HEK293 (cell line): ENCODE measurements at regions not wholly inside any gene's neighbourhood (a gene's known extent, or its start where the extent isn't known, plus 50 kb on each side); places are given as distances from the start of the nearest gene placed in this dataset.

Experiments used
- CTCF ChIA-PET: fragments of 350-600 bp; formaldehyde crosslinking; extraction: SDS; loops from one replicate; lab custom pipeline; 2021; ENCODE audit warnings: antibody characterized with exemption; lab: Yijun Ruan, JAX
- POLR2A ChIA-PET: fragments of 300-600 bp; formaldehyde crosslinking; extraction: SDS; loops from one replicate; lab custom pipeline; 2020; ENCODE audit warnings: antibody characterized with exemption, inconsistent platforms; lab: Yijun Ruan, JAX
- H3K27ac ChIP-seq: fragments of 200-500 bp; sonication (Bioruptor generic); 2 replicates; pipeline ENCODE4 v1.5.1; 2014; ENCODE audit warnings: low read depth, low read length, control low read depth, inconsistent platforms; ENCODE audit errors: extremely low read depth
- H3K36me3 ChIP-seq, 2 experiments: fragments of 200-500 bp in 1 of 2; sonication (Bioruptor generic) in 1 of 2; 1 replicate in 1 of 2; 2 replicates in 1 of 2; pipeline ENCODE4 v1.5.1; 2014 to 2017; ENCODE audit warnings: inconsistent platforms in 2 of 2, low read length in 2 of 2; ENCODE audit not compliant: control insufficient read depth in 2 of 2, insufficient read depth in 1 of 2
- H3K4me1 ChIP-seq: fragments of 200-500 bp; sonication (Bioruptor generic); 2 replicates; pipeline ENCODE4 v1.5.1; 2014; ENCODE audit warnings: mild to moderate bottlenecking, low read length, inconsistent platforms; ENCODE audit not compliant: control insufficient read depth, insufficient read depth
- H3K4me3 ChIP-seq: 2 replicates; pipeline ENCODE4 v1.5.1; 2011; ENCODE audit warnings: low read depth, mild to moderate bottlenecking, control low read depth, low read length, moderate library complexity
- H3K9me3 ChIP-seq: fragments of 200-500 bp; sonication (Bioruptor generic); 2 replicates; pipeline ENCODE4 v1.5.1; 2014; ENCODE audit warnings: low read depth, low read length, inconsistent platforms; ENCODE audit not compliant: control insufficient read depth, insufficient read depth
- GLI4 ChIP-seq: fragments of 450-650 bp; formaldehyde crosslinking; IDR thresholded peaks from 2 replicates; pipeline ENCODE4 v1.5.1; 2016; ENCODE audit warnings: missing biosample characterization, missing genetic modification characterization
- KLF9 ChIP-seq: fragments of 450-650 bp; formaldehyde crosslinking; IDR thresholded peaks from 2 replicates; pipeline ENCODE4 v1.5.1; 2016; ENCODE audit warnings: missing biosample characterization, missing genetic modification characterization, low read depth
- MYNN ChIP-seq: fragments of 450-650 bp; formaldehyde crosslinking; IDR thresholded peaks from 2 replicates; pipeline ENCODE4 v1.5.1; 2016; ENCODE audit warnings: missing biosample characterization, missing genetic modification characterization, borderline replicate concordance
- ZBTB20 ChIP-seq: fragments of 450-650 bp; formaldehyde crosslinking; IDR thresholded peaks from 2 replicates; pipeline ENCODE4 v1.5.1; 2016; ENCODE audit warnings: missing biosample characterization, missing genetic modification characterization
- ZFP3 ChIP-seq: fragments of 450-650 bp; formaldehyde crosslinking; IDR thresholded peaks from 2 replicates; pipeline ENCODE4 v1.5.1; 2016; ENCODE audit warnings: low read depth, missing biosample characterization, missing genetic modification characterization
- ZNF112 ChIP-seq: fragments of 450-650 bp; formaldehyde crosslinking; IDR thresholded peaks from 2 replicates; pipeline ENCODE4 v1.5.0; 2017; ENCODE audit warnings: missing biosample characterization, missing genetic modification characterization
- ZNF174 ChIP-seq: fragments of 450-650 bp; formaldehyde crosslinking; IDR thresholded peaks from 2 replicates; pipeline ENCODE4 v1.5.0; 2017; ENCODE audit warnings: missing biosample characterization, mild to moderate bottlenecking, missing genetic modification characterization
- ZNF202 ChIP-seq: fragments of 450-650 bp; formaldehyde crosslinking; IDR thresholded peaks from 2 replicates; pipeline ENCODE4 v1.5.1; 2016; ENCODE audit warnings: missing biosample characterization, missing genetic modification characterization, borderline replicate concordance
- ZNF239 ChIP-seq: fragments of 450-650 bp; formaldehyde crosslinking; IDR thresholded peaks from 2 replicates; pipeline ENCODE4 v1.5.1; 2016; ENCODE audit warnings: missing biosample characterization, missing genetic modification characterization
- ZNF274 ChIP-seq, 2 experiments: fragments of 200-500 bp in 1 of 2; fragments of 450-650 bp in 1 of 2; sonication (Bioruptor generic) in 1 of 2; formaldehyde crosslinking in 1 of 2; IDR thresholded peaks; 2 replicates each; pipeline versions ENCODE4 v1.5.1 to v1.6.1; 2014 to 2016; ENCODE audit warnings: borderline replicate concordance in 1 of 2, inconsistent platforms in 1 of 2, low read length in 1 of 2, missing biosample characterization in 1 of 2, missing genetic modification characterization in 1 of 2
- ZNF350 ChIP-seq: fragments of 450-650 bp; formaldehyde crosslinking; IDR thresholded peaks from 2 replicates; pipeline ENCODE4 v1.5.0; 2017; ENCODE audit warnings: missing biosample characterization, mild to moderate bottlenecking, missing genetic modification characterization
- ZNF433 ChIP-seq: fragments of 450-650 bp; formaldehyde crosslinking; IDR thresholded peaks from 2 replicates; pipeline ENCODE4 v1.5.1; 2016; ENCODE audit warnings: missing biosample characterization, missing genetic modification characterization, low read depth
- ZNF560 ChIP-seq: fragments of 450-650 bp; formaldehyde crosslinking; IDR thresholded peaks from 2 replicates; pipeline ENCODE4 v1.5.1; 2017; ENCODE audit warnings: missing biosample characterization, missing genetic modification characterization, borderline replicate concordance
- ZNF658 ChIP-seq: fragments of 450-650 bp; formaldehyde crosslinking; IDR thresholded peaks from 2 replicates; pipeline ENCODE4; 2016; ENCODE audit warnings: missing biosample characterization, missing genetic modification characterization
- ZNF660 ChIP-seq: fragments of 450-650 bp; IDR thresholded peaks from 2 replicates; pipeline ENCODE4 v1.5.1; 2018; ENCODE audit warnings: missing biosample characterization, mild to moderate bottlenecking, missing genetic modification characterization
- ZNF776 ChIP-seq: fragments of 450-650 bp; formaldehyde crosslinking; IDR thresholded peaks from 2 replicates; pipeline ENCODE4 v1.5.0; 2017; ENCODE audit warnings: missing biosample characterization, missing genetic modification characterization, borderline replicate concordance
- ZNF777 ChIP-seq: fragments of 450-650 bp; formaldehyde crosslinking; IDR thresholded peaks from 2 replicates; pipeline ENCODE4 v1.5.1; 2017; ENCODE audit warnings: missing biosample characterization, missing genetic modification characterization, borderline replicate concordance
- ZNF791 ChIP-seq: fragments of 450-650 bp; formaldehyde crosslinking; IDR thresholded peaks from 2 replicates; pipeline ENCODE4 v1.5.1; 2016; ENCODE audit warnings: missing biosample characterization, missing genetic modification characterization
- ZNF830 ChIP-seq: fragments of 450-650 bp; IDR thresholded peaks from 2 replicates; pipeline ENCODE4 v1.5.0; 2018; ENCODE audit warnings: missing biosample characterization, missing genetic modification characterization, low read depth, mild to moderate bottlenecking, moderate library complexity
- ZSCAN30 ChIP-seq: fragments of 450-650 bp; IDR thresholded peaks from 2 replicates; pipeline ENCODE4 v1.5.1; 2018; ENCODE audit warnings: missing biosample characterization, mild to moderate bottlenecking, missing genetic modification characterization, moderate library complexity
- TF ChIP-seq, protein P1 (sequence below): fragments of 450-650 bp; formaldehyde crosslinking; IDR thresholded peaks from 2 replicates; pipeline ENCODE4 v1.5.1; 2016; ENCODE audit warnings: missing biosample characterization, missing genetic modification characterization
- TF ChIP-seq, protein P2 (sequence below): fragments of 450-650 bp; formaldehyde crosslinking; IDR thresholded peaks from 2 replicates; pipeline ENCODE4 v1.5.1; 2016; ENCODE audit warnings: missing biosample characterization, missing genetic modification characterization
- TF ChIP-seq, protein P3 (sequence below): fragments of 450-650 bp; formaldehyde crosslinking; IDR thresholded peaks from 2 replicates; pipeline ENCODE4 v1.5.1; 2017; ENCODE audit warnings: missing biosample characterization, missing genetic modification characterization
- TF ChIP-seq, protein P4 (sequence below): fragments of 450-650 bp; formaldehyde crosslinking; IDR thresholded peaks from 2 replicates; pipeline ENCODE4 v1.5.1; 2017; ENCODE audit warnings: missing biosample characterization, missing genetic modification characterization
- TF ChIP-seq, protein P5 (sequence below): fragments of 450-650 bp; formaldehyde crosslinking; IDR thresholded peaks from 2 replicates; pipeline ENCODE4 v1.5.0; 2017; ENCODE audit warnings: missing biosample characterization, missing genetic modification characterization, borderline replicate concordance

DNA sequence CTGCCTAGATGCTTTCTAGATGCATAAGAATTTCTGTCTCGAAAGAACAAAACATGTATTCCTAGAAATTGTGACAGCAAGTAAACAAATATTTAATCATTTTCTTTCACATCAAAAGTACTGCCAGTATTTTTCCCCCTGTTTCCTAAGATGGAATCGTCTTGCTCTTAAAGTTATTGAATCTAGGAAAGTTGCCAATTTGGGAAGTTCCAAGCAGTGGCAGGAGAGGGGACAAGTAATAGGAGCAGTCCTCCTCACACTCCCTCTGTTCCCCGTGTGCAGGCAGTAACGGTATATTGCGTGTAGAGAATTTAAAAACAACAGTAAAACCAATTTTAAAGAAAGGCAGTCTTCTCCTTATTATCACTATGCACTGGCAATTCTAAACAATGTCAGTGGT is 619.8 kb downstream of the TBL1XR1 start:
- H3K36me3 ChIP-seq: no peaks in the 10 kb centered on the region
- H3K4me1 ChIP-seq: no peaks in the 10 kb centered on the region
- no peak overlapping the region for H3K4me3 ChIP-seq
- ChIA-PET CTCF (no interaction called here), POLR2A (no interaction called here)
- TF ChIP-seq GLI4 (tag by site-specific recombination) (no peak), MYNN (tag by site-specific recombination) (no peak), ZNF560 (tag by site-specific recombination) (no peak), ZNF830 (tag by site-specific recombination) (no peak), ZNF239 (tag by site-specific recombination) (no peak), ZFP3 (tag by site-specific recombination) (no peak)
- TF ChIP-seq, protein P1, sequence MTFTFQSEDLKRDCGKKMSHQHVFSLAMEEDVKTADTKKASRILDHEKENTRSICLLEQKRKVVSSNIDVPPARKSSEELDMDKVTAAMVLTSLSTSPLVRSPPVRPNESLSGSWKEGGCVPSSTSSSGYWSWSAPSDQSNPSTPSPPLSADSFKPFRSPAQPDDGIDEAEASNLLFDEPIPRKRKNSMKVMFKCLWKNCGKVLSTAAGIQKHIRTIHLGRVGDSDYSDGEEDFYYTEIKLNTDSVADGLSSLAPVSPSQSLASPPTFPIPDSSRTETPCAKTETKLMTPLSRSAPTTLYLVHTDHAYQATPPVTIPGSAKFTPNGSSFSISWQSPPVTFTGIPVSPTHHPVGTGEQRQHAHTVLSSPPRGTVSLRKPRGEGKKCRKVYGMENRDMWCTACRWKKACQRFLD: no peak
- no peaks in the 10 kb centered on the region for H3K9me3 ChIP-seq
- no peak overlapping the region for H3K27ac ChIP-seq

DNA sequence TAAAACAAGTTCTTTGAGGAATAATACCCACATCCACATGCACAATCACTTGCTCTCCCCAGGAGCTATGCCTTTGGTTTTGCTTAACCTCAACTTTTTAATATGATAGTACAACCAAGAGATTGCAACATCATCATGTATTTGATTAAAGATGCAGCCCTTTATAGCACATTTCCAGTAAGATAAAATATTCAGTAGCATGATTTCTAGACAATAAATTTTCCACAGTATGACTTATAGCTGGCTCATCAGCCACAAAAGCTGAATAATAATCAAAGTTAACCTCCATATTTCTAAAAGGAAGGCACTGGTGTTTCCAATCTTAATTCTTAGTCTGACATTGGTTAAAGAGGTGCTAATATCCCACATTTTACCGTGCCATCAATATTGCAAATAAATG is 622.5 kb downstream of the TBL1XR1 start:
- Histone ChIP-seq H3K36me3 (no peaks in the 10 kb centered on the region), H3K4me1 (no peaks in the 10 kb centered on the region), H3K27ac (no peak overlapping the region), H3K4me3 (no peak overlapping the region), H3K9me3 (no peaks in the 10 kb centered on the region)
- CTCF ChIA-PET: no interaction called here
- POLR2A ChIA-PET: no interaction called here
- TF ChIP-seq ZNF350: no peak
- TF ChIP-seq ZNF274 (IDR thresholded peaks at IDR 0.05; ENCODE audit: low read length): no peak
- TF ChIP-seq ZNF274 (tag by site-specific recombination; IDR thresholded peaks at IDR 0.05; ENCODE audit: borderline replicate concordance): no peak
- TF ChIP-seq ZNF777: no peak
- TF ChIP-seq ZNF433 (tag by site-specific recombination): no peak
- TF ChIP-seq ZNF791: no peak
- no peak for TF ChIP-seq ZNF660 (tag by site-specific recombination)
- TF ChIP-seq ZSCAN30 (tag by site-specific recombination): no peak
- TF ChIP-seq, all 188 proteins: peak for 0

DNA sequence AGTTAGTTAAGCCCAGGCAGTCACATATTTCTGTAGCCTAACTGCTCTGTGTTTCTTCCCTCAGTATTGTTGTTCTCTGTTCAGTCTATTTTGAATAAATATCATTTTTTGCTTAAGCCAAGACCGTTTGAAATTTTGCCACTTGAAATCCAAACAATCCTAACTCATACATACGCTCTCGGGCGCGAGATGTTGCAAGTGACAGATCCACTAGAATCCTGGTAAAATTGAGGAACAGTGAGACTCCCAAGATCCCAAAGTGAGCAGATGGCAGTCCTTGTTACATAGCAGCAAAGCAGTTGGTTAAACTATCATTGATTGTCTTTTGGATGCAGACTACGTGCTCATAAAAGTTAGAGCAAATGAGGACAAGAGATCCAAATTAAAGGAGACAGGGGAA is 625.4 kb downstream of the TBL1XR1 start:
- POLR2A ChIA-PET: no interaction called here
- Histone ChIP-seq H3K27ac (no peak overlapping the region), H3K9me3 (no peaks in the 10 kb centered on the region), H3K36me3 (no peaks in the 10 kb centered on the region), H3K4me3 (no peak overlapping the region), H3K4me1 (no peaks in the 10 kb centered on the region)
- CTCF ChIA-PET: no interaction called here
- TF ChIP-seq ZNF658 (no peak), ZNF174 (tag by site-specific recombination) (no peak), ZNF776 (tag by site-specific recombination) (no peak), ZNF112 (tag by site-specific recombination) (no peak), ZBTB20 (no peak), ZNF202 (tag by site-specific recombination) (no peak), KLF9 (tag by site-specific recombination) (no peak), ZNF777 (no peak)
- TF ChIP-seq, protein P2, sequence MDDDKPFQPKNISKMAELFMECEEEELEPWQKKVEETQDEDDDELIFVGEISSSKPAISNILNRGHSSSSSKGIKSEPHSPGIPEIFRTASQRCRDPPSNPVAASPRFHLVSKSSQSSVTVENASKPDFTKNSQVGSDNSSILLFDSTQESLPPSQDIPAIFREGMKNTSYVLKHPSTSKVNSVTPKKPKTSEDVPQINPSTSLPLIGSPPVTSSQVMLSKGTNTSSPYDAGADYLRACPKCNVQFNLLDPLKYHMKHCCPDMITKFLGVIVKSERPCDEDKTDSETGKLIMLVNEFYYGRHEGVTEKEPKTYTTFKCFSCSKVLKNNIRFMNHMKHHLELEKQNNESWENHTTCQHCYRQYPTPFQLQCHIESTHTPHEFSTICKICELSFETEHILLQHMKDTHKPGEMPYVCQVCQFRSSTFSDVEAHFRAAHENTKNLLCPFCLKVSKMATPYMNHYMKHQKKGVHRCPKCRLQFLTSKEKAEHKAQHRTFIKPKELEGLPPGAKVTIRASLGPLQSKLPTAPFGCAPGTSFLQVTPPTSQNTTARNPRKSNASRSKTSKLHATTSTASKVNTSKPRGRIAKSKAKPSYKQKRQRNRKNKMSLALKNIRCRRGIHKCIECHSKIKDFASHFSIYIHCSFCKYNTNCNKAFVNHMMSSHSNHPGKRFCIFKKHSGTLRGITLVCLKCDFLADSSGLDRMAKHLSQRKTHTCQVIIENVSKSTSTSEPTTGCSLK (tag by site-specific recombination): no peak
- TF ChIP-seq, protein P3, sequence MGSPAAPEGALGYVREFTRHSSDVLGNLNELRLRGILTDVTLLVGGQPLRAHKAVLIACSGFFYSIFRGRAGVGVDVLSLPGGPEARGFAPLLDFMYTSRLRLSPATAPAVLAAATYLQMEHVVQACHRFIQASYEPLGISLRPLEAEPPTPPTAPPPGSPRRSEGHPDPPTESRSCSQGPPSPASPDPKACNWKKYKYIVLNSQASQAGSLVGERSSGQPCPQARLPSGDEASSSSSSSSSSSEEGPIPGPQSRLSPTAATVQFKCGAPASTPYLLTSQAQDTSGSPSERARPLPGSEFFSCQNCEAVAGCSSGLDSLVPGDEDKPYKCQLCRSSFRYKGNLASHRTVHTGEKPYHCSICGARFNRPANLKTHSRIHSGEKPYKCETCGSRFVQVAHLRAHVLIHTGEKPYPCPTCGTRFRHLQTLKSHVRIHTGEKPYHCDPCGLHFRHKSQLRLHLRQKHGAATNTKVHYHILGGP: no peak
- TF ChIP-seq, protein P4, sequence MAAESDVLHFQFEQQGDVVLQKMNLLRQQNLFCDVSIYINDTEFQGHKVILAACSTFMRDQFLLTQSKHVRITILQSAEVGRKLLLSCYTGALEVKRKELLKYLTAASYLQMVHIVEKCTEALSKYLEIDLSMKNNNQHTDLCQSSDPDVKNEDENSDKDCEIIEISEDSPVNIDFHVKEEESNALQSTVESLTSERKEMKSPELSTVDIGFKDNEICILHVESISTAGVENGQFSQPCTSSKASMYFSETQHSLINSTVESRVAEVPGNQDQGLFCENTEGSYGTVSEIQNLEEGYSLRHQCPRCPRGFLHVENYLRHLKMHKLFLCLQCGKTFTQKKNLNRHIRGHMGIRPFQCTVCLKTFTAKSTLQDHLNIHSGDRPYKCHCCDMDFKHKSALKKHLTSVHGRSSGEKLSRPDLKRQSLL (tag by site-specific recombination): no peak
- TF ChIP-seq, protein P5, sequence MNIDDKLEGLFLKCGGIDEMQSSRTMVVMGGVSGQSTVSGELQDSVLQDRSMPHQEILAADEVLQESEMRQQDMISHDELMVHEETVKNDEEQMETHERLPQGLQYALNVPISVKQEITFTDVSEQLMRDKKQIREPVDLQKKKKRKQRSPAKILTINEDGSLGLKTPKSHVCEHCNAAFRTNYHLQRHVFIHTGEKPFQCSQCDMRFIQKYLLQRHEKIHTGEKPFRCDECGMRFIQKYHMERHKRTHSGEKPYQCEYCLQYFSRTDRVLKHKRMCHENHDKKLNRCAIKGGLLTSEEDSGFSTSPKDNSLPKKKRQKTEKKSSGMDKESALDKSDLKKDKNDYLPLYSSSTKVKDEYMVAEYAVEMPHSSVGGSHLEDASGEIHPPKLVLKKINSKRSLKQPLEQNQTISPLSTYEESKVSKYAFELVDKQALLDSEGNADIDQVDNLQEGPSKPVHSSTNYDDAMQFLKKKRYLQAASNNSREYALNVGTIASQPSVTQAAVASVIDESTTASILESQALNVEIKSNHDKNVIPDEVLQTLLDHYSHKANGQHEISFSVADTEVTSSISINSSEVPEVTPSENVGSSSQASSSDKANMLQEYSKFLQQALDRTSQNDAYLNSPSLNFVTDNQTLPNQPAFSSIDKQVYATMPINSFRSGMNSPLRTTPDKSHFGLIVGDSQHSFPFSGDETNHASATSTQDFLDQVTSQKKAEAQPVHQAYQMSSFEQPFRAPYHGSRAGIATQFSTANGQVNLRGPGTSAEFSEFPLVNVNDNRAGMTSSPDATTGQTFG (tag by site-specific recombination): no peak
